ENCODE measurements at regions not wholly inside any gene's neighbourhood (a gene's known extent, or its start where the extent isn't known, plus 50 kb on each side); places are given as distances from the start of the nearest gene placed in this dataset.
"Not testable (repeated sequence)": the region's sequence is repeated elsewhere in the genome, so short reads cannot be mapped to it uniquely, and the experiment has no call there.

- not testable (repeated sequence) for TF ChIP-seq CTCF, POLR2A, EP300, POLR2AphosphoS5 (IDR thresholded peaks at IDR 0.05)
Observed at GRCh38 chr2:142362069-142362468, 231.3 kb upstream of the LRP1B start.

Data from upper lobe of left lung (tissue), 4 donors.